IMR-90 (cell line): ENCODE measurements at regions not wholly inside any gene's neighbourhood (a gene's known extent, or its start where the extent isn't known, plus 50 kb on each side); places are given as distances from the start of the nearest gene placed in this dataset.
A peak's percentile ranks its signal among the peaks of the same experiment; 100 is the strongest.

ENCODE experiments used
- ATAC-seq: fragments of 200-7000 bp; cut with Tn5 transposase; 2 replicates; pipeline ENCODE4 v1.9.1; 2020; ENCODE audit warnings: low read depth, mild to moderate bottlenecking, moderate library complexity
- BruUV-seq: library from RNA; stranded (reverse); fragments of 400-500 nt; replicated peaks from 2 replicates; lab custom pipeline; 2021; lab: Mats Ljungman, UMichigan
- CTCF ChIA-PET: fragments of 300-600 bp; formaldehyde crosslinking; extraction: SDS; loops from one replicate; lab custom pipeline; 2021; ENCODE audit warnings: antibody characterized with exemption; lab: Yijun Ruan, JAX
- POLR2A ChIA-PET: fragments of 300-600 bp; sonication (Branson Sonifier 250); formaldehyde crosslinking; loops from one replicate; lab custom pipeline; 2022; ENCODE audit warnings: antibody characterized with exemption; ENCODE audit not compliant: unreplicated experiment; lab: Charles Lee
- DNase-seq: peaks from one replicate; pipeline ENCODE4 v3.0.0; 2013
- H2AFZ ChIP-seq: replicated peaks from 2 replicates; pipeline ENCODE3; 2013; ENCODE audit warnings: low read length, mild to moderate bottlenecking; ENCODE audit not compliant: poor library complexity
- H2AK5ac ChIP-seq: 2 replicates; pipeline ENCODE4 v1.6.1; 2013; ENCODE audit warnings: low read depth, low read length, inconsistent platforms
- H2AK9ac ChIP-seq: replicated peaks from 2 replicates; pipeline ENCODE3; 2013; ENCODE audit warnings: mild to moderate bottlenecking, low read depth, low read length, moderate library complexity; ENCODE audit not compliant: poor library complexity
- H2BK120ac ChIP-seq: 2 replicates; pipeline ENCODE4 v1.6.1; 2013; ENCODE audit warnings: low read depth, low read length, inconsistent platforms
- H2BK15ac ChIP-seq: 3 replicates; pipeline ENCODE4 v1.6.1; 2013; ENCODE audit warnings: low read depth, low read length, inconsistent platforms
- H2BK20ac ChIP-seq: 2 replicates; pipeline ENCODE4 v1.6.1; 2013; ENCODE audit warnings: low read depth, mild to moderate bottlenecking, inconsistent platforms, low read length, moderate library complexity
- H2BK5ac ChIP-seq: 2 replicates; pipeline ENCODE4 v1.6.1; 2013; ENCODE audit warnings: mild to moderate bottlenecking, low read depth, low read length, inconsistent platforms; ENCODE audit not compliant: poor library complexity, severe bottlenecking
- H3K14ac ChIP-seq: replicated peaks from 2 replicates; pipeline ENCODE4 v1.6.1; 2013; ENCODE audit warnings: low read depth, low read length, inconsistent platforms
- H3K18ac ChIP-seq: 2 replicates; pipeline ENCODE4 v1.6.1; 2013; ENCODE audit warnings: low read depth, low read length, control low read depth
- H3K23ac ChIP-seq: 2 replicates; pipeline ENCODE4 v1.6.1; 2013; ENCODE audit warnings: low read depth, low read length, inconsistent platforms
- H3K27ac ChIP-seq: 2 replicates; pipeline ENCODE4 v1.5.1; 2013; ENCODE audit warnings: mild to moderate bottlenecking, control low read depth, low read length; ENCODE audit not compliant: insufficient read depth
- H3K27me3 ChIP-seq: 2 replicates; pipeline ENCODE4 v1.6.1; 2013; ENCODE audit warnings: low read length; ENCODE audit not compliant: control insufficient read depth, insufficient read depth
- H3K36me3 ChIP-seq: 2 replicates; pipeline ENCODE4 v1.6.1; 2013; ENCODE audit warnings: low read length, mixed read lengths; ENCODE audit not compliant: control insufficient read depth, insufficient read depth
- H3K4ac ChIP-seq: 2 replicates; pipeline ENCODE4 v1.6.1; 2013; ENCODE audit warnings: low read depth, low read length, inconsistent platforms
- H3K4me1 ChIP-seq: 2 replicates; pipeline ENCODE4 v1.6.1; 2013; ENCODE audit warnings: low read length, mixed read lengths; ENCODE audit not compliant: control insufficient read depth, insufficient read depth
- H3K4me2 ChIP-seq: 2 replicates; pipeline ENCODE4 v1.6.1; 2013; ENCODE audit warnings: low read depth, mild to moderate bottlenecking, control low read depth, low read length, moderate library complexity
- H3K4me3 ChIP-seq: 2 replicates; pipeline ENCODE4 v1.5.1; 2013; ENCODE audit warnings: low read depth, mild to moderate bottlenecking, control low read depth, low read length, moderate library complexity; ENCODE audit not compliant: insufficient read depth
- H3K56ac ChIP-seq: 2 replicates; pipeline ENCODE4 v1.6.1; 2013; ENCODE audit warnings: low read length, inconsistent platforms; ENCODE audit not compliant: insufficient read depth; ENCODE audit errors: extremely low read depth
- H3K79me1 ChIP-seq, 2 experiments: 2 replicates each; pipeline ENCODE4 v1.6.1; 2013; ENCODE audit warnings: low read length in 2 of 2, inconsistent platforms in 1 of 2, low read depth in 1 of 2
- H3K9ac ChIP-seq: 2 replicates; pipeline ENCODE4 v1.6.1; 2013; ENCODE audit warnings: low read depth, low read length, control low read depth
- H3K9me1 ChIP-seq: 2 replicates; pipeline ENCODE4 v1.6.1; 2013; ENCODE audit warnings: low read length, inconsistent platforms; ENCODE audit not compliant: insufficient read depth
- H3K9me3 ChIP-seq: 2 replicates; pipeline ENCODE4 v1.6.1; 2013; ENCODE audit warnings: low read length; ENCODE audit not compliant: control insufficient read depth, insufficient read depth
- H4K20me1 ChIP-seq: 2 replicates; pipeline ENCODE4 v1.6.1; 2013; ENCODE audit warnings: low read length, inconsistent platforms; ENCODE audit not compliant: insufficient read depth
- H4K5ac ChIP-seq: 2 replicates; pipeline ENCODE4 v1.6.1; 2013; ENCODE audit warnings: mild to moderate bottlenecking, low read depth, low read length, control low read depth
- H4K8ac ChIP-seq, 2 experiments: 2 replicates each; pipeline ENCODE4 v1.6.1; 2013; ENCODE audit warnings: low read depth in 2 of 2, low read length in 2 of 2, control low read depth in 1 of 2, inconsistent platforms in 1 of 2
- H4K91ac ChIP-seq: 2 replicates; pipeline ENCODE4 v1.6.1; 2013; ENCODE audit warnings: low read depth, low read length, inconsistent platforms; ENCODE audit not compliant: insufficient read depth
- CEBPB ChIP-seq: IDR thresholded peaks from 2 replicates; pipeline ENCODE4 v1.6.1; 2012; ENCODE audit warnings: low read depth, low read length, improper control_type of control experiment
- RFX5 ChIP-seq: IDR thresholded peaks from 2 replicates; pipeline ENCODE4 v1.8.0; 2012; ENCODE audit warnings: low read depth, mild to moderate bottlenecking, low read length, moderate library complexity
- WGBS, 2 experiments: methylation state at CpG; one replicate each; pipeline versions ENCODE4 v1.1.5 to v1.1.7; 2013; ENCODE audit warnings: missing lambda C conversion rate in 2 of 2; ENCODE audit not compliant: insufficient read length in 1 of 2; ENCODE audit errors: extremely low coverage in 2 of 2; 5-methylcytosine and 5-hydroxymethylcytosine counted together
- dilution Hi-C: fragments of 300-500 bp; cut with HindIII; formaldehyde crosslinking; loops from one replicate; pipeline ENCODE4 v1.14.3; 2018; ENCODE audit warnings: low sequenced_read_pairs; ENCODE audit not compliant: unreplicated experiment
- in situ Hi-C: fragments of 300-500 bp; cut with MboI; formaldehyde crosslinking; loops from 3 replicates; pipeline ENCODE4 v1.14.3; 2019; ENCODE audit warnings: low sequenced_read_pairs, inconsistent platforms, mixed read lengths
- intact Hi-C: fragments of 100-400 bp; cut with micrococcal nuclease; formaldehyde crosslinking; loops from 2 replicates; pipeline ENCODE4 v1.10.0; 2022
- TF ChIP-seq, protein P1 (sequence below): fragments of 150-350 bp; IDR thresholded peaks from 2 replicates; pipeline ENCODE4 v1.6.1; 2017; ENCODE audit warnings: mild to moderate bottlenecking, antibody characterized with exemption, low read length, low read depth

DNA sequence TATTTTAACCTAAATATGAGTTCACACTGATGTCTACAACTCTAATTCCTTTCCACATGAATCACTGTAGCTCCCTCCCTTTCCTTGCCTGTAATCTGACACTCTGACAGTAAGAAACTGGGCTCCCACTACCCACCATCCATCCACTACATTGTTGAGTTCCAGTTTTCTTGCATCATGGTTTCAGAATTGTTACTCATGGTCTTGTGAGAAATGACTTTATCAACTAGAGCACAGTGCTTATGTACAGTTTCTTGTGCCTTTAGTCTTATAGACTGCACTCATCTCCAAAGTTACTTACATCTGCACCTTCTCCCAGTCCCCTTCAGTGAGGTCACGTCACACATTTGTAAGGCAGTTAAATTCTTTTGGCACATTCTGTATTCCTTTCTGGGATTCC is 78.6 kb downstream of the RTL6 start:
- ChIA-PET CTCF (no interaction called here), POLR2A (no interaction called here)
- WGBS, 2 experiments: no CpG with 5 or more reads among the region's 1 CpG

More for the DNA sequence above, 78.6 kb downstream of the RTL6 start:
- Histone ChIP-seq H3K36me3 (no peaks in the 10 kb centered on the region), H2AK9ac (no peak overlapping the region), H2BK20ac (no peak overlapping the region), H3K23ac (no peak overlapping the region), H3K27me3 (peaks cover 3% of the 10 kb centered on the region), H3K4me1 (peaks cover 3% of the 10 kb centered on the region; the same call in 1 of the 2 replicates), H3K9me3 (peaks cover 11% of the 10 kb centered on the region), H3K4me3 (no peak overlapping the region), H3K9me1 (no peaks in the 10 kb centered on the region), H4K20me1 (no peaks in the 10 kb centered on the region), H3K4me2 (no peak overlapping the region), H2BK15ac (no peak overlapping the region), H4K8ac (no peak overlapping the region), H4K5ac (no peak overlapping the region), H4K91ac (no peak overlapping the region), H2BK120ac (no peak overlapping the region), H2AK5ac (no peak overlapping the region), H2AFZ (no peak overlapping the region), H3K27ac (no peak overlapping the region), H3K18ac (no peak overlapping the region), H3K14ac (no peak overlapping the region), H3K56ac (no peak overlapping the region), H3K9ac (no peak overlapping the region), H2BK5ac (no peak overlapping the region), H3K4ac (no peak overlapping the region), H3K79me1 (no peaks in the 10 kb centered on the region)
- in situ Hi-C loops: no loop called here
- TF ChIP-seq, protein P1, sequence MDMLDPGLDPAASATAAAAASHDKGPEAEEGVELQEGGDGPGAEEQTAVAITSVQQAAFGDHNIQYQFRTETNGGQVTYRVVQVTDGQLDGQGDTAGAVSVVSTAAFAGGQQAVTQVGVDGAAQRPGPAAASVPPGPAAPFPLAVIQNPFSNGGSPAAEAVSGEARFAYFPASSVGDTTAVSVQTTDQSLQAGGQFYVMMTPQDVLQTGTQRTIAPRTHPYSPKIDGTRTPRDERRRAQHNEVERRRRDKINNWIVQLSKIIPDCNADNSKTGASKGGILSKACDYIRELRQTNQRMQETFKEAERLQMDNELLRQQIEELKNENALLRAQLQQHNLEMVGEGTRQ: no peak
- TF ChIP-seq RFX5 (no peak), CEBPB (0 out of 2 replicates have a peak, but pooled peaks have one; percentile 4)
- no TSS peak for BruUV-seq
- DNase-seq: peak; percentile 40
- ATAC-seq: no peak
- dilution Hi-C loops: no loop called here
- intact Hi-C loops: no loop called here
